ENCODE measurements at regions not wholly inside any gene's neighbourhood (a gene's known extent, or its start where the extent isn't known, plus 50 kb on each side); places are given as distances from the start of the nearest gene placed in this dataset.
"Not testable (repeated sequence)": the region's sequence is repeated elsewhere in the genome, so short reads cannot be mapped to it uniquely, and the experiment has no call there.

- no peak overlapping the region for H3K27ac ChIP-seq
- no peak overlapping the region for H3K4me3 ChIP-seq
- H3K27me3 ChIP-seq (replicated peaks; ENCODE audit: insufficient read depth) = no peaks in the 10 kb centered on the region
- ATAC-seq (ENCODE audit: insufficient number of reproducible peaks, low FRiP score, low read depth) (no peak), DNase-seq (ENCODE audit: low spot score) (no peak)
- H3K9me3 ChIP-seq = no peaks in the 10 kb centered on the region
- H3K4me1 ChIP-seq (ENCODE audit: control insufficient read depth in 1 of 2, low read depth in 2 of 2) = peaks cover 0 to 2% of the 10 kb centered on the region in 2 donors
- H3K36me3 ChIP-seq = no peaks in the 10 kb centered on the region
- no peak for TF ChIP-seq CTCF (IDR thresholded peaks at IDR 0.05)
Measured at GRCh38 chr15:69615736-69616135, 163.1 kb downstream of the RPLP1 start.

- Histone ChIP-seq H3K27ac (no peak overlapping the region), H3K4me1 (ENCODE audit: control insufficient read depth in 1 of 2, low read depth in 2 of 2) (no peaks in the 10 kb centered on the region), H3K36me3 (no peaks in the 10 kb centered on the region), H3K9me3 (no peaks in the 10 kb centered on the region), H3K27me3 (replicated peaks; ENCODE audit: insufficient read depth) (no peaks in the 10 kb centered on the region), H3K4me3 (no peak overlapping the region)
- ATAC-seq (ENCODE audit: insufficient number of reproducible peaks, low FRiP score, low read depth) (no peak), DNase-seq (ENCODE audit: low spot score) (no peak)
- no peak for TF ChIP-seq CTCF (IDR thresholded peaks at IDR 0.05)
Measured at GRCh38 chr15:69616558-69616957, 163.9 kb downstream of the RPLP1 start.

GRCh38 chr15:69617144-69617543, 164.5 kb downstream of the RPLP1 start:
- H3K9me3 ChIP-seq; H3K4me1 ChIP-seq (ENCODE audit: control insufficient read depth in 1 of 2, low read depth in 2 of 2); DNase-seq (ENCODE audit: low spot score); H3K27me3 ChIP-seq (replicated peaks; ENCODE audit: insufficient read depth); H3K4me3 ChIP-seq; H3K36me3 ChIP-seq; ATAC-seq (ENCODE audit: insufficient number of reproducible peaks, low FRiP score, low read depth); H3K27ac ChIP-seq: not testable (repeated sequence)

GRCh38 chr15:69623392-69624154, 171.0 kb downstream of the RPLP1 start:
- Histone ChIP-seq H3K27me3 (replicated peaks; ENCODE audit: insufficient read depth) (no peaks in the 10 kb centered on the region), H3K9me3 (no peaks in the 10 kb centered on the region), H3K4me1 (ENCODE audit: control insufficient read depth in 1 of 2, low read depth in 2 of 2) (peaks cover 0 to 16% of the 10 kb centered on the region in 2 donors), H3K36me3 (no peaks in the 10 kb centered on the region), H3K27ac (no peak overlapping the region), H3K4me3 (no peak overlapping the region)
- DNase-seq (ENCODE audit: low spot score) (no peak), ATAC-seq (ENCODE audit: insufficient number of reproducible peaks, low FRiP score, low read depth) (no peak)
- TF ChIP-seq CTCF (IDR thresholded peaks at IDR 0.05) = no peak

- no peaks in the 10 kb centered on the region for H3K27me3 ChIP-seq (replicated peaks; ENCODE audit: insufficient read depth)
- ATAC-seq (ENCODE audit: insufficient number of reproducible peaks, low FRiP score, low read depth) = no peak
- no peaks in the 10 kb centered on the region for H3K36me3 ChIP-seq
- H3K4me3 ChIP-seq = no peak overlapping the region
- TF ChIP-seq CTCF (IDR thresholded peaks at IDR 0.05) = no peak
- peaks cover 0 to 16% of the 10 kb centered on the region in 2 donors for H3K4me1 ChIP-seq (ENCODE audit: control insufficient read depth in 1 of 2, low read depth in 2 of 2)
- H3K27ac ChIP-seq = no peak overlapping the region
- no peak for DNase-seq (ENCODE audit: low spot score)
- no peaks in the 10 kb centered on the region for H3K9me3 ChIP-seq
Measured at GRCh38 chr15:69624155-69624520, 171.5 kb downstream of the RPLP1 start.

- TF ChIP-seq CTCF (IDR thresholded peaks at IDR 0.05) = no peak
- Histone ChIP-seq H3K36me3 (no peaks in the 10 kb centered on the region), H3K9me3 (no peaks in the 10 kb centered on the region), H3K4me3 (no peak overlapping the region), H3K4me1 (ENCODE audit: control insufficient read depth in 1 of 2, low read depth in 2 of 2) (peaks cover 0 to 16% of the 10 kb centered on the region in 2 donors), H3K27ac (no peak overlapping the region), H3K27me3 (replicated peaks; ENCODE audit: insufficient read depth) (no peaks in the 10 kb centered on the region)
- no peak for DNase-seq (ENCODE audit: low spot score)
- ATAC-seq (ENCODE audit: insufficient number of reproducible peaks, low FRiP score, low read depth) = no peak
Measured at GRCh38 chr15:69624816-69625215, 172.2 kb downstream of the RPLP1 start.
